ENCODE measurements at regions not wholly inside any gene's neighbourhood (a gene's known extent, or its start where the extent isn't known, plus 50 kb on each side); places are given as distances from the start of the nearest gene placed in this dataset.

DNA sequence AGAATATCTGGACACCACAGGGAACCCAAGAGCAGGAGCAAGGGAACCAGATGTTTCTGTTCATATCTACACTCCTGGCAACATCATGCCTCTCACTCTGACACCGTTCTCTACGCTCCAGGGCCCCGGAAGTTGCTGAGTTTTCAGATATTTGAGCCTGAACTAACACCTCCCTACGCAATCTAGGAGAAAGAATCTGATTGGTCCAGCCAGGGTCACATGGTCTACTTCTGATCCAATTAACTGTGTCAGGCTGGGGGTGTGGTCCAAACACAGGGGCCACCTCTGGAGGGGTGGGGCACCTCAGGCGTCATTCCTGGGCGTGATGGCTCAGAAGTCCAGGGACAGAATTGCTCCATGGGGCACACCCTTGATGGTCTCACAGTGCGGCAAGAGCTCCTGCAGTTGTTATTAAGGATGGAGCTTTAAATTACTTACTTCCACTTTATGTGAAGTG, 165.5 kb downstream of the PTPN11 start:
- Histone ChIP-seq H2AFZ (ENCODE audit: low read depth, low read length) (no peak overlapping the region), H3K23ac (ENCODE audit: low read length in 2 of 2) (no peak overlapping the region), H2BK12ac (ENCODE audit: low read length in 2 of 2) (no peak overlapping the region), H3K4ac (ENCODE audit: low read depth in 1 of 2, low read length in 2 of 2) (no peak overlapping the region), H3K18ac (ENCODE audit: low read depth in 1 of 2, low read length in 2 of 2) (no peak overlapping the region), H2AK5ac (ENCODE audit: low read length, severe bottlenecking) (no peak overlapping the region), H3K4me2 (ENCODE audit: low read length, poor library complexity, severe bottlenecking) (no peak overlapping the region), H2BK5ac (ENCODE audit: low read depth, low read length, poor library complexity, severe bottlenecking) (no peak overlapping the region), H2BK15ac (ENCODE audit: low read depth, poor library complexity, severe bottlenecking) (no peak overlapping the region), H4K91ac (ENCODE audit: low read length) (no peak overlapping the region), H3K36me3 (ENCODE audit: control insufficient read depth in 1 of 2, insufficient read depth in 2 of 2, low read depth in 1 of 2, low read length in 2 of 2) (no peaks in the 10 kb centered on the region), H3K27ac (ENCODE audit: low read length, poor library complexity, severe bottlenecking) (no peak overlapping the region), H3K4me1 (ENCODE audit: control insufficient read depth, insufficient read depth, low read depth, low read length) (no peaks in the 10 kb centered on the region), H2BK120ac (ENCODE audit: low read depth, low read length) (no peak overlapping the region), H4K8ac (ENCODE audit: low read length) (no peak overlapping the region), H3K27me3 (ENCODE audit: control insufficient read depth in 1 of 2, insufficient read depth in 1 of 2, low read length in 2 of 2) (peaks cover 3 to 6% of the 10 kb centered on the region in 2 experiments), H3K9ac (ENCODE audit: low read length) (no peak overlapping the region), H3K9me3 (ENCODE audit: control insufficient read depth, low read length) (peaks cover 8% of the 10 kb centered on the region), H3K4me3 (ENCODE audit: insufficient read depth in 1 of 2, low read depth in 1 of 2, low read length in 2 of 2) (no peak overlapping the region), H3K14ac (ENCODE audit: low read length in 2 of 2) (no peak overlapping the region), H3K79me1 (replicated peaks; ENCODE audit: low read length, poor library complexity, severe bottlenecking) (no peaks in the 10 kb centered on the region)
- 66% methylated on average over 7 of the region's 7 CpGs for WGBS
- no peak for DNase-seq

DNA sequence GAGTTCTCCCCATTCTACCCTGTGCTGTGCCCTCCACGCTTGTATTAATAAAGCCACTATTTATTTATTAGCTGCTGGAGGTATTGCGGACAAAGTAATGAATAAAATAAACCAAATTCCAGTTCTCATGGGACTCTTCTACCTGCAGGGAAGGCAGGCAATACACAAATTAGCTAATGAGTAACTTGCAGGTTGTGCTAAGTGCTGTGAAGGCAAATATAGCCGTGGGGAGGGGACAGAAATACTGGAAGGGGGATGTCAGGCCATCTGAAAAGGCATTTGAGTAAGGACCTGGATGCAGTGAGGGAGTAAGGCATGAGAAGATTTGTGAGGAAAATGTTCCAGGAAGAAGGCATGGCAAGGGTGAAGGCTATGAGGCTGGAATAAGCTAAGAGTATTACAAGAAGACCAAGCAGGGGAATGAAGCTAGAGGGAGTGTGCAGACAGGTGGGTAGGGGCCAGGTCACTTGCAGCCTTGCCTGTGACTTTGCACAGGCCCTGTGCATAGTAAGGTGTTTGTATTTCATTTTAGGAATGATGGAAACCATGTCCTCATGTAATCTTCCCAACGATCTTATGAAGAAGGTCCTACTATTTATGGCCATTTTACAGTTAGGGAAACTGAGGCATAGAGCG, 167.5 kb downstream of the PTPN11 start:
- no peak overlapping the region for H2BK120ac ChIP-seq (ENCODE audit: low read depth, low read length)
- H3K14ac ChIP-seq (ENCODE audit: low read length in 2 of 2), result no peak overlapping the region
- H3K27me3 ChIP-seq (ENCODE audit: control insufficient read depth in 1 of 2, insufficient read depth in 1 of 2, low read length in 2 of 2), result peaks cover 3 to 6% of the 10 kb centered on the region in 2 experiments
- H3K23ac ChIP-seq (ENCODE audit: low read length in 2 of 2), result no peak overlapping the region
- WGBS, result 62% methylated on average over 2 of the region's 5 CpGs
- no peaks in the 10 kb centered on the region for H3K79me1 ChIP-seq (replicated peaks; ENCODE audit: low read length, poor library complexity, severe bottlenecking)
- H2AK5ac ChIP-seq (ENCODE audit: low read length, severe bottlenecking), result no peak overlapping the region
- no peak overlapping the region for H4K91ac ChIP-seq (ENCODE audit: low read length)
- H3K4ac ChIP-seq (ENCODE audit: low read depth in 1 of 2, low read length in 2 of 2), result no peak overlapping the region
- no peak overlapping the region for H3K18ac ChIP-seq (ENCODE audit: low read depth in 1 of 2, low read length in 2 of 2)
- H3K9ac ChIP-seq (ENCODE audit: low read length), result no peak overlapping the region
- H3K4me2 ChIP-seq (ENCODE audit: low read length, poor library complexity, severe bottlenecking), result no peak overlapping the region
- no peaks in the 10 kb centered on the region for H3K36me3 ChIP-seq (ENCODE audit: control insufficient read depth in 1 of 2, insufficient read depth in 2 of 2, low read depth in 1 of 2, low read length in 2 of 2)
- H3K4me3 ChIP-seq (ENCODE audit: insufficient read depth in 1 of 2, low read depth in 1 of 2, low read length in 2 of 2), result no peak overlapping the region
- no peak for DNase-seq
- peaks cover 8% of the 10 kb centered on the region for H3K9me3 ChIP-seq (ENCODE audit: control insufficient read depth, low read length)
- no peak overlapping the region for H2AFZ ChIP-seq (ENCODE audit: low read depth, low read length)
- no peak overlapping the region for H3K27ac ChIP-seq (ENCODE audit: low read length, poor library complexity, severe bottlenecking)
- H4K8ac ChIP-seq (ENCODE audit: low read length), result no peak overlapping the region
- no peak overlapping the region for H2BK5ac ChIP-seq (ENCODE audit: low read depth, low read length, poor library complexity, severe bottlenecking)
- no peaks in the 10 kb centered on the region for H3K4me1 ChIP-seq (ENCODE audit: control insufficient read depth, insufficient read depth, low read depth, low read length)
- no peak overlapping the region for H2BK12ac ChIP-seq (ENCODE audit: low read length in 2 of 2)
- no peak overlapping the region for H2BK15ac ChIP-seq (ENCODE audit: low read depth, poor library complexity, severe bottlenecking)

DNA sequence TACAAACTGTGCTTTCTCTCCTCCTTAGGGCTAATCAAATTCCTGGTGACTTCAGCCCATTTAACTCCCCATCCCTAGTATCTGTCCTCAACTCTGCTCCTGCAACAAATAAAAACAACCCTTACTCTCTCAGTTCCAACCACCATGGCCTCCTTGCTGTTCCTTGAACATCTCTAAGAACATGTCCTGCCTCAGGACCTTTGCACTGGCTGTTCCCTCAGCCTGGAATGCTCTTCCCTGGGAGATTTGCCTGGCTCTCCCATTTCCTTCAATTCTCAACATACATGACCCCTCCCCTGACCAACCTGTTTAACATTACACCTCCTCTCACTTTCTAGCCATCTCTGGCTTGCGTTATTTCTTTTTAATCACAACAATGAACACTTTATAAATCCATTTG, 170.5 kb downstream of the PTPN11 start:
- H3K14ac ChIP-seq (ENCODE audit: low read length in 2 of 2), result no peak overlapping the region
- no peak overlapping the region for H2BK5ac ChIP-seq (ENCODE audit: low read depth, low read length, poor library complexity, severe bottlenecking)
- no peak overlapping the region for H3K23ac ChIP-seq (ENCODE audit: low read length in 2 of 2)
- no peaks in the 10 kb centered on the region for H3K79me1 ChIP-seq (replicated peaks; ENCODE audit: low read length, poor library complexity, severe bottlenecking)
- H2AK5ac ChIP-seq (ENCODE audit: low read length, severe bottlenecking), result no peak overlapping the region
- no peak overlapping the region for H2AFZ ChIP-seq (ENCODE audit: low read depth, low read length)
- H3K4me3 ChIP-seq (ENCODE audit: insufficient read depth in 1 of 2, low read depth in 1 of 2, low read length in 2 of 2), result no peak overlapping the region
- no peak overlapping the region for H4K91ac ChIP-seq (ENCODE audit: low read length)
- H3K27ac ChIP-seq (ENCODE audit: low read length, poor library complexity, severe bottlenecking), result no peak overlapping the region
- H3K4ac ChIP-seq (ENCODE audit: low read depth in 1 of 2, low read length in 2 of 2), result no peak overlapping the region
- H3K18ac ChIP-seq (ENCODE audit: low read depth in 1 of 2, low read length in 2 of 2), result no peak overlapping the region
- H2BK15ac ChIP-seq (ENCODE audit: low read depth, poor library complexity, severe bottlenecking), result no peak overlapping the region
- H3K4me2 ChIP-seq (ENCODE audit: low read length, poor library complexity, severe bottlenecking), result no peak overlapping the region
- WGBS, result 87% methylated on average over 1 of the region's 1 CpG
- H3K4me1 ChIP-seq (ENCODE audit: control insufficient read depth, insufficient read depth, low read depth, low read length), result no peaks in the 10 kb centered on the region
- no peak overlapping the region for H3K9ac ChIP-seq (ENCODE audit: low read length)
- H3K36me3 ChIP-seq (ENCODE audit: control insufficient read depth in 1 of 2, insufficient read depth in 2 of 2, low read depth in 1 of 2, low read length in 2 of 2), result no peaks in the 10 kb centered on the region
- no peak overlapping the region for H2BK12ac ChIP-seq (ENCODE audit: low read length in 2 of 2)
- H2BK120ac ChIP-seq (ENCODE audit: low read depth, low read length), result no peak overlapping the region
- H3K27me3 ChIP-seq (ENCODE audit: control insufficient read depth in 1 of 2, insufficient read depth in 1 of 2, low read length in 2 of 2), result peaks cover 3 to 6% of the 10 kb centered on the region in 2 experiments
- H4K8ac ChIP-seq (ENCODE audit: low read length), result no peak overlapping the region
- DNase-seq, result no peak
- peaks cover 8% of the 10 kb centered on the region for H3K9me3 ChIP-seq (ENCODE audit: control insufficient read depth, low read length)

DNA sequence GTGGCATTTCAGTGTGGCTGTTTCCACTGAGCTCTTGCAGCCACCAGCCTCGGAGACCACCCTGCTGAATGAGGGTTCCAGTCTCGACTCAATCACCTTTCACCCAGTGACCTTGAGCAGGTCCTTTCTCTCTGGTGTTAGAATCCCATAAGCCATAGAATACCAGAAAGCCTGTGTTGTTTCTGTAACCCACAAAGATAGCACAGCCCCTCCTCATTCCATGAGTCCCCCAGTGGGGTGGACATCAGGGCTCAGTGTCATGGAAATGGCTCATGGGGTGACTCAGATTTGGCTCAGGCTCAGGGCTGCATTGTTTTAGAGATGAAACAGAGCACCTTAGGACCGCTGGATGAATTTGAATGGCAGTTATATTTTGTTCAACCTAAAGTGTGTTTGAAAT, 171.5 kb downstream of the PTPN11 start:
- no peak overlapping the region for H4K91ac ChIP-seq (ENCODE audit: low read length)
- H2BK5ac ChIP-seq (ENCODE audit: low read depth, low read length, poor library complexity, severe bottlenecking), result no peak overlapping the region
- H3K9me3 ChIP-seq (ENCODE audit: control insufficient read depth, low read length), result peaks cover 8% of the 10 kb centered on the region
- H3K4me1 ChIP-seq (ENCODE audit: control insufficient read depth, insufficient read depth, low read depth, low read length), result no peaks in the 10 kb centered on the region
- 54% methylated on average over 2 of the region's 3 CpGs for WGBS
- H3K18ac ChIP-seq (ENCODE audit: low read depth in 1 of 2, low read length in 2 of 2), result no peak overlapping the region
- no peak overlapping the region for H2AK5ac ChIP-seq (ENCODE audit: low read length, severe bottlenecking)
- no peak overlapping the region for H3K27ac ChIP-seq (ENCODE audit: low read length, poor library complexity, severe bottlenecking)
- H3K9ac ChIP-seq (ENCODE audit: low read length), result no peak overlapping the region
- H3K79me1 ChIP-seq (replicated peaks; ENCODE audit: low read length, poor library complexity, severe bottlenecking), result no peaks in the 10 kb centered on the region
- H2AFZ ChIP-seq (ENCODE audit: low read depth, low read length), result no peak overlapping the region
- no peak overlapping the region for H3K4ac ChIP-seq (ENCODE audit: low read depth in 1 of 2, low read length in 2 of 2)
- peaks cover 3 to 6% of the 10 kb centered on the region in 2 experiments for H3K27me3 ChIP-seq (ENCODE audit: control insufficient read depth in 1 of 2, insufficient read depth in 1 of 2, low read length in 2 of 2)
- no peak overlapping the region for H2BK15ac ChIP-seq (ENCODE audit: low read depth, poor library complexity, severe bottlenecking)
- H4K8ac ChIP-seq (ENCODE audit: low read length), result no peak overlapping the region
- DNase-seq, result no peak
- no peak overlapping the region for H3K4me2 ChIP-seq (ENCODE audit: low read length, poor library complexity, severe bottlenecking)
- H3K23ac ChIP-seq (ENCODE audit: low read length in 2 of 2), result no peak overlapping the region
- H2BK120ac ChIP-seq (ENCODE audit: low read depth, low read length), result no peak overlapping the region
- H2BK12ac ChIP-seq (ENCODE audit: low read length in 2 of 2), result no peak overlapping the region
- H3K14ac ChIP-seq (ENCODE audit: low read length in 2 of 2), result no peak overlapping the region
- H3K36me3 ChIP-seq (ENCODE audit: control insufficient read depth in 1 of 2, insufficient read depth in 2 of 2, low read depth in 1 of 2, low read length in 2 of 2), result no peaks in the 10 kb centered on the region
- no peak overlapping the region for H3K4me3 ChIP-seq (ENCODE audit: insufficient read depth in 1 of 2, low read depth in 1 of 2, low read length in 2 of 2)

All from mesenchymal stem cell (in vitro differentiated cells and primary cell).